Caco-2 (cell line): ENCODE measurements at regions not wholly inside any gene's neighbourhood (a gene's known extent, or its start where the extent isn't known, plus 50 kb on each side); places are given as distances from the start of the nearest gene placed in this dataset.

Experiments
- BruUV-seq: library from RNA; stranded (reverse); fragments of 400-500 nt; replicated peaks from 2 replicates; lab custom pipeline; 2021; lab: Mats Ljungman, UMichigan
- CTCF ChIA-PET: fragments of 300-600 bp; sonication (Branson Sonifier 250); formaldehyde crosslinking; loops from one replicate; lab custom pipeline; 2022; ENCODE audit warnings: antibody characterized with exemption; lab: Charles Lee
- POLR2A ChIA-PET: fragments of 300-600 bp; sonication (Branson Sonifier 250); formaldehyde crosslinking; loops from one replicate; lab custom pipeline; 2022; ENCODE audit warnings: antibody characterized with exemption; lab: Charles Lee
- DNase-seq, 2 experiments: peaks; one replicate each; pipeline versions ENCODE4 v3.0.0 to v3.0.0-alpha.2; 2020 to 2022
- H3K27me3 ChIP-seq: replicated peaks from 2 replicates; pipeline ENCODE4 v1.6.0; 2011; ENCODE audit warnings: low read length; ENCODE audit not compliant: control insufficient read depth, insufficient read depth
- H3K36me3 ChIP-seq: 2 replicates; pipeline ENCODE4 v1.5.1; 2011; ENCODE audit warnings: low read length; ENCODE audit not compliant: control insufficient read depth, insufficient read depth
- H3K4me1 ChIP-seq: fragments of 250-450 bp; sonication (Bioruptor Pico); 2 replicates; pipeline ENCODE4 v1.5.1; 2020; ENCODE audit warnings: mild to moderate bottlenecking
- H3K4me3 ChIP-seq: 2 replicates; pipeline ENCODE4 v1.5.1; 2011; ENCODE audit warnings: low read depth, mild to moderate bottlenecking, control low read depth, low read length
- H3K9me3 ChIP-seq: fragments of 250-450 bp; sonication (Bioruptor Pico); 2 replicates; pipeline ENCODE4 v1.5.1; 2020; ENCODE audit warnings: mild to moderate bottlenecking, moderate library complexity
- H3K27ac Mint-ChIP-seq: one replicate; pipeline ENCODE4 v1.8.0; 2022; ENCODE audit warnings: mixed read lengths; ENCODE audit not compliant: unreplicated experiment
- H3K27me3 Mint-ChIP-seq: one replicate; pipeline ENCODE4 v1.8.0; 2022; ENCODE audit warnings: mixed read lengths; ENCODE audit not compliant: insufficient read depth, unreplicated experiment
- H3K36me3 Mint-ChIP-seq: one replicate; pipeline ENCODE4 v1.8.0; 2022; ENCODE audit warnings: mild to moderate bottlenecking, mixed read lengths; ENCODE audit not compliant: insufficient read depth, unreplicated experiment
- H3K4me1 Mint-ChIP-seq: one replicate; pipeline ENCODE4 v1.8.0; 2022; ENCODE audit warnings: low read depth, mixed read lengths; ENCODE audit not compliant: unreplicated experiment
- H3K4me3 Mint-ChIP-seq: one replicate; pipeline ENCODE4 v1.8.0; 2022; ENCODE audit warnings: mild to moderate bottlenecking, moderate library complexity, mixed read lengths; ENCODE audit not compliant: unreplicated experiment
- H3K9me3 Mint-ChIP-seq: one replicate; pipeline ENCODE4 v1.8.0; 2022; ENCODE audit warnings: mixed read lengths; ENCODE audit not compliant: unreplicated experiment
- CTCF ChIP-seq, 2 experiments: fragments of 200-600 bp in 1 of 2; IDR thresholded peaks; 1 replicate in 1 of 2; 2 replicates in 1 of 2; pipeline versions ENCODE4 v1.5.1 to v1.8.0; 2011 to 2022; ENCODE audit warnings: antibody characterized with exemption in 1 of 2, control low read depth in 1 of 2, inconsistent platforms in 1 of 2, low read depth in 1 of 2, low read length in 1 of 2, mild to moderate bottlenecking in 1 of 2, moderate library complexity in 1 of 2; ENCODE audit not compliant: insufficient read depth in 1 of 2, severe bottlenecking in 1 of 2, unreplicated experiment in 1 of 2
- intact Hi-C: fragments of 100-400 bp; cut with micrococcal nuclease; formaldehyde crosslinking; loops from one replicate; pipeline ENCODE4 v1.10.0; 2022; ENCODE audit not compliant: unreplicated experiment

GRCh38 chr6:2310042-2310441, 64.6 kb upstream of the GMDS start:
- Histone ChIP-seq H3K36me3 (no peaks in the 10 kb centered on the region), H3K27me3 (no peaks in the 10 kb centered on the region), H3K9me3 (no peaks in the 10 kb centered on the region), H3K4me1 (peaks cover 5% of the 10 kb centered on the region; the same call in 1 of the 2 replicates), H3K4me3 (no peak overlapping the region)
- Mint-ChIP-seq H3K9me3 (no peaks in the 10 kb centered on the region), H3K36me3 (no peaks in the 10 kb centered on the region), H3K27me3 (no peaks in the 10 kb centered on the region), H3K4me3 (no peak overlapping the region), H3K4me1 (no peaks in the 10 kb centered on the region), H3K27ac (no peak overlapping the region)
- CTCF ChIA-PET: no interaction called here
- DNase-seq: no peak
- BruUV-seq: no TSS peak
- TF ChIP-seq CTCF (IDR thresholded peaks at IDR 0.05; ENCODE audit: insufficient read depth in 1 of 2, low read depth in 1 of 2, low read length in 1 of 2, severe bottlenecking in 1 of 2, unreplicated experiment in 1 of 2): no peak
- intact Hi-C loops: no loop called here
- POLR2A ChIA-PET: no interaction called here

GRCh38 chr6:2309122-2309521, 63.7 kb upstream of the GMDS start:
- Mint-ChIP-seq H3K9me3 (no peaks in the 10 kb centered on the region), H3K4me3 (no peak overlapping the region), H3K27me3 (no peaks in the 10 kb centered on the region), H3K27ac (no peak overlapping the region), H3K4me1 (no peaks in the 10 kb centered on the region), H3K36me3 (no peaks in the 10 kb centered on the region)
- BruUV-seq: no TSS peak
- CTCF ChIA-PET: interaction anchor here (0.7 kb wide), 1 partner anchor 99 kb away, joined by 4 read pairs; no protein-coding TSS in a partner anchor
- TF ChIP-seq CTCF (IDR thresholded peaks at IDR 0.05; ENCODE audit: insufficient read depth in 1 of 2, low read depth in 1 of 2, low read length in 1 of 2, severe bottlenecking in 1 of 2, unreplicated experiment in 1 of 2): no peak
- intact Hi-C loops: no loop called here
- no peak for DNase-seq
- Histone ChIP-seq H3K36me3 (no peaks in the 10 kb centered on the region), H3K4me3 (no peak overlapping the region), H3K9me3 (no peaks in the 10 kb centered on the region), H3K27me3 (no peaks in the 10 kb centered on the region), H3K4me1 (peaks cover 5% of the 10 kb centered on the region; the same call in 1 of the 2 replicates)
- POLR2A ChIA-PET: no interaction called here

GRCh38 chr6:2307799-2308198, 62.4 kb upstream of the GMDS start:
- H3K36me3 ChIP-seq: no peaks in the 10 kb centered on the region
- no peaks in the 10 kb centered on the region for H3K27me3 Mint-ChIP-seq
- no peak overlapping the region for H3K4me3 Mint-ChIP-seq
- H3K27ac Mint-ChIP-seq: no peak overlapping the region
- no TSS peak for BruUV-seq
- CTCF ChIA-PET: no interaction called here
- no peak overlapping the region for H3K4me3 ChIP-seq
- intact Hi-C loops: no loop called here
- DNase-seq: no peak
- no peaks in the 10 kb centered on the region for H3K9me3 Mint-ChIP-seq
- no peaks in the 10 kb centered on the region for H3K9me3 ChIP-seq
- H3K36me3 Mint-ChIP-seq: no peaks in the 10 kb centered on the region
- POLR2A ChIA-PET: no interaction called here
- TF ChIP-seq CTCF (IDR thresholded peaks at IDR 0.05; ENCODE audit: insufficient read depth in 1 of 2, low read depth in 1 of 2, low read length in 1 of 2, severe bottlenecking in 1 of 2, unreplicated experiment in 1 of 2): no peak
- no peaks in the 10 kb centered on the region for H3K27me3 ChIP-seq
- no peaks in the 10 kb centered on the region for H3K4me1 Mint-ChIP-seq
- peaks cover 5% of the 10 kb centered on the region; the same call in 1 of the 2 replicates for H3K4me1 ChIP-seq
